A673 (cell line): ENCODE measurements at regions not wholly inside any gene's neighbourhood (a gene's known extent, or its start where the extent isn't known, plus 50 kb on each side); places are given as distances from the start of the nearest gene placed in this dataset.

Experiments
- BruUV-seq: library from RNA; stranded (reverse); fragments of 400-500 nt; replicated peaks from 2 replicates; lab custom pipeline; 2021; lab: Mats Ljungman, UMichigan
- CTCF ChIA-PET: fragments of 300-600 bp; sonication (Branson Sonifier 250); formaldehyde crosslinking; loops from one replicate; lab custom pipeline; 2022; ENCODE audit warnings: antibody characterized with exemption; lab: Charles Lee
- POLR2A ChIA-PET: fragments of 300-600 bp; sonication (Branson Sonifier 250); formaldehyde crosslinking; loops from one replicate; lab custom pipeline; 2022; ENCODE audit warnings: antibody characterized with exemption; ENCODE audit not compliant: low non-redundant PET; lab: Charles Lee
- DNase-seq: peaks from one replicate; pipeline ENCODE4 v3.0.0-alpha.2; 2015; ENCODE audit warnings: low spot score
- H3K27ac ChIP-seq: fragments of 200-600 bp; sonication (generic); 2 replicates; pipeline ENCODE4 v1.5.1; 2016; ENCODE audit warnings: mixed run types, low read depth, mild to moderate bottlenecking, mixed read lengths, antibody characterized with exemption, low read length; ENCODE audit not compliant: poor library complexity, severe bottlenecking
- H3K27me3 ChIP-seq: fragments of 200-600 bp; sonication (generic); replicated peaks from 2 replicates; pipeline ENCODE4 v1.6.1; 2017; ENCODE audit warnings: mixed run types, low read depth, mild to moderate bottlenecking, mixed read lengths, antibody characterized with exemption, low read length; ENCODE audit not compliant: insufficient read depth, poor library complexity
- H3K36me3 ChIP-seq: fragments of 200-600 bp; sonication (generic); 2 replicates; pipeline ENCODE4 v1.6.1; 2016; ENCODE audit warnings: mixed run types, mild to moderate bottlenecking, mixed read lengths, antibody characterized with exemption, low read length; ENCODE audit not compliant: insufficient read depth, poor library complexity, severe bottlenecking
- H3K4me1 ChIP-seq: fragments of 200-600 bp; sonication (generic); 2 replicates; pipeline ENCODE4 v1.6.1; 2017; ENCODE audit warnings: mixed run types, mild to moderate bottlenecking, mixed read lengths, antibody characterized with exemption, low read length; ENCODE audit not compliant: insufficient read depth, poor library complexity, severe bottlenecking
- H3K4me3 ChIP-seq: fragments of 200-600 bp; sonication (generic); 2 replicates; pipeline ENCODE4 v1.5.1; 2016; ENCODE audit warnings: low read depth, mixed run types, mild to moderate bottlenecking, mixed read lengths, low read length; ENCODE audit not compliant: poor library complexity, severe bottlenecking
- H3K9me3 ChIP-seq: fragments of 200-600 bp; sonication (generic); 2 replicates; pipeline ENCODE4 v1.6.1; 2016; ENCODE audit warnings: mixed run types, low read depth, mild to moderate bottlenecking, mixed read lengths, antibody characterized with exemption, low read length; ENCODE audit not compliant: poor library complexity, severe bottlenecking
- EZH2 ChIP-seq: fragments of 200-600 bp; sonication (generic); IDR thresholded peaks from 2 replicates; pipeline ENCODE4 v1.6.1; 2017; ENCODE audit warnings: borderline replicate concordance, low read depth, mild to moderate bottlenecking, mixed read lengths, antibody characterized with exemption, low read length; ENCODE audit not compliant: poor library complexity, severe bottlenecking
- intact Hi-C: fragments of 100-400 bp; cut with micrococcal nuclease; formaldehyde crosslinking; loops from one replicate; pipeline ENCODE4 v1.10.0; 2022; ENCODE audit not compliant: unreplicated experiment
- TF ChIP-seq, protein P1 (sequence below): fragments of 300-800, 200-600 bp; sonication (generic); conservative IDR thresholded peaks from 2 replicates; pipeline ENCODE4 v1.5.1; 2017; ENCODE audit warnings: low read depth, mild to moderate bottlenecking, antibody characterized with exemption, low read length, moderate library complexity, mixed read lengths

GRCh38 chr2:12278217-12278750 lies 438.5 kb upstream of the TRIB2 start:
- BruUV-seq = no TSS peak
- peaks cover 8% of the 10 kb centered on the region for H3K4me1 ChIP-seq
- no peak overlapping the region for H3K4me3 ChIP-seq
- H3K27ac ChIP-seq = no peak overlapping the region
- no peaks in the 10 kb centered on the region for H3K27me3 ChIP-seq
- no peaks in the 10 kb centered on the region for H3K9me3 ChIP-seq
- no peak for DNase-seq
- TF ChIP-seq EZH2 = no peak
- TF ChIP-seq, protein P1, sequence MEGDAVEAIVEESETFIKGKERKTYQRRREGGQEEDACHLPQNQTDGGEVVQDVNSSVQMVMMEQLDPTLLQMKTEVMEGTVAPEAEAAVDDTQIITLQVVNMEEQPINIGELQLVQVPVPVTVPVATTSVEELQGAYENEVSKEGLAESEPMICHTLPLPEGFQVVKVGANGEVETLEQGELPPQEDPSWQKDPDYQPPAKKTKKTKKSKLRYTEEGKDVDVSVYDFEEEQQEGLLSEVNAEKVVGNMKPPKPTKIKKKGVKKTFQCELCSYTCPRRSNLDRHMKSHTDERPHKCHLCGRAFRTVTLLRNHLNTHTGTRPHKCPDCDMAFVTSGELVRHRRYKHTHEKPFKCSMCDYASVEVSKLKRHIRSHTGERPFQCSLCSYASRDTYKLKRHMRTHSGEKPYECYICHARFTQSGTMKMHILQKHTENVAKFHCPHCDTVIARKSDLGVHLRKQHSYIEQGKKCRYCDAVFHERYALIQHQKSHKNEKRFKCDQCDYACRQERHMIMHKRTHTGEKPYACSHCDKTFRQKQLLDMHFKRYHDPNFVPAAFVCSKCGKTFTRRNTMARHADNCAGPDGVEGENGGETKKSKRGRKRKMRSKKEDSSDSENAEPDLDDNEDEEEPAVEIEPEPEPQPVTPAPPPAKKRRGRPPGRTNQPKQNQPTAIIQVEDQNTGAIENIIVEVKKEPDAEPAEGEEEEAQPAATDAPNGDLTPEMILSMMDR = no peak
- intact Hi-C loops = no loop called here
- ChIA-PET POLR2A (no interaction called here), CTCF (no interaction called here)
- H3K36me3 ChIP-seq = no peaks in the 10 kb centered on the region

GRCh38 chr2:12282780-12283695 lies 433.7 kb upstream of the TRIB2 start:
- DNase-seq = peak; percentile 39
- H3K4me3 ChIP-seq = no peak overlapping the region
- TF ChIP-seq, protein P1 = no peak
- no peak for TF ChIP-seq EZH2
- BruUV-seq = no TSS peak
- intact Hi-C loops = loop anchor here (10.0 kb wide), 2 partner anchors 422 to 722 kb away; no protein-coding TSS in a partner anchor
- no peaks in the 10 kb centered on the region for H3K36me3 ChIP-seq
- ChIA-PET CTCF (no interaction called here), POLR2A (no interaction called here)
- no peaks in the 10 kb centered on the region for H3K9me3 ChIP-seq
- H3K27me3 ChIP-seq = no peaks in the 10 kb centered on the region
- no peak overlapping the region for H3K27ac ChIP-seq
- H3K4me1 ChIP-seq = peaks cover 31% of the 10 kb centered on the region

GRCh38 chr2:12284037-12284436 lies 432.7 kb upstream of the TRIB2 start:
- intact Hi-C loops = loop anchor here (10.0 kb wide), 2 partner anchors 421 to 721 kb away; no protein-coding TSS in a partner anchor

More at GRCh38 chr2:12284037-12284436, 432.7 kb upstream of the TRIB2 start:
- Histone ChIP-seq H3K9me3 (no peaks in the 10 kb centered on the region), H3K27ac (no peak overlapping the region), H3K4me3 (no peak overlapping the region), H3K36me3 (no peaks in the 10 kb centered on the region), H3K27me3 (no peaks in the 10 kb centered on the region), H3K4me1 (peaks cover 31% of the 10 kb centered on the region)
- TF ChIP-seq, protein P1 = no peak
- no peak for TF ChIP-seq EZH2
- no peak for DNase-seq
- BruUV-seq = no TSS peak
- ChIA-PET CTCF (no interaction called here), POLR2A (no interaction called here)
